ENCODE measurements at regions not wholly inside any gene's neighbourhood (a gene's known extent, or its start where the extent isn't known, plus 50 kb on each side); places are given as distances from the start of the nearest gene placed in this dataset.

- 32 to 48% (median 40%) methylated on average over 3 of the region's 3 CpGs for WGBS, 5 donors
- Histone ChIP-seq H3K27me3 (no peaks in the 10 kb centered on the region), H3K9me3 (no peaks in the 10 kb centered on the region), H3K4me1 (no peaks in the 10 kb centered on the region), H3K4me3 (no peak overlapping the region), H3K27ac (no peak overlapping the region), H3K36me3 (no peaks in the 10 kb centered on the region)
- no peak for DNase-seq
- no peak for TF ChIP-seq POLR2AphosphoS5 (IDR thresholded peaks at IDR 0.05)
- no peak for TF ChIP-seq POLR2A (IDR thresholded peaks at IDR 0.05)
- TF ChIP-seq CTCF (IDR thresholded peaks at IDR 0.05), result no peak
- TF ChIP-seq EP300 (IDR thresholded peaks at IDR 0.05), result no peak
- intact Hi-C loops (cut with DNase I; ENCODE audit: low total_unique reads), result no loop called here
Observed at GRCh38 chr4:115660465-115660864, 547.0 kb upstream of the NDST4 start.

GRCh38 chr4:115657991-115658650 lies 544.7 kb upstream of the NDST4 start:
- no peak for TF ChIP-seq POLR2A (IDR thresholded peaks at IDR 0.05)
- no peak for TF ChIP-seq POLR2AphosphoS5 (IDR thresholded peaks at IDR 0.05)
- no peak for TF ChIP-seq EP300 (IDR thresholded peaks at IDR 0.05)
- no peak for TF ChIP-seq CTCF (IDR thresholded peaks at IDR 0.05)
- Histone ChIP-seq H3K4me3 (no peak overlapping the region), H3K27me3 (no peaks in the 10 kb centered on the region), H3K27ac (no peak overlapping the region), H3K36me3 (no peaks in the 10 kb centered on the region), H3K9me3 (no peaks in the 10 kb centered on the region), H3K4me1 (no peaks in the 10 kb centered on the region)
- intact Hi-C loops (cut with DNase I; ENCODE audit: low total_unique reads), result no loop called here
- WGBS, 5 donors, result 68 to 73% (median 71%) methylated on average over 4 of the region's 4 CpGs
- no peak for DNase-seq

- H3K27ac ChIP-seq, result no peak overlapping the region
- H3K27me3 ChIP-seq, result no peaks in the 10 kb centered on the region
- H3K4me3 ChIP-seq, result no peak overlapping the region
- intact Hi-C loops (cut with DNase I; ENCODE audit: low total_unique reads), result no loop called here
- no peak for DNase-seq
- TF ChIP-seq EP300 (IDR thresholded peaks at IDR 0.05) (no peak), CTCF (IDR thresholded peaks at IDR 0.05) (no peak), POLR2A (IDR thresholded peaks at IDR 0.05) (no peak), POLR2AphosphoS5 (IDR thresholded peaks at IDR 0.05) (no peak)
- H3K9me3 ChIP-seq, result no peaks in the 10 kb centered on the region
- no peaks in the 10 kb centered on the region for H3K36me3 ChIP-seq
- WGBS, 5 donors, result 17 to 39% (median 28%) methylated on average over 1 of the region's 1 CpG
- no peaks in the 10 kb centered on the region for H3K4me1 ChIP-seq
Observed at GRCh38 chr4:115655626-115656025, 542.2 kb upstream of the NDST4 start.

- no peak for DNase-seq
- Histone ChIP-seq H3K27ac (no peak overlapping the region), H3K36me3 (no peaks in the 10 kb centered on the region), H3K4me1 (no peaks in the 10 kb centered on the region), H3K27me3 (no peaks in the 10 kb centered on the region), H3K4me3 (no peak overlapping the region), H3K9me3 (no peaks in the 10 kb centered on the region)
- no peak for TF ChIP-seq POLR2A (IDR thresholded peaks at IDR 0.05)
- no peak for TF ChIP-seq POLR2AphosphoS5 (IDR thresholded peaks at IDR 0.05)
- TF ChIP-seq EP300 (IDR thresholded peaks at IDR 0.05), result no peak
- no peak for TF ChIP-seq CTCF (IDR thresholded peaks at IDR 0.05)
- intact Hi-C loops (cut with DNase I; ENCODE audit: low total_unique reads), result no loop called here
- WGBS, 5 donors, result 76 to 90% (median 88%) methylated on average over 1 of the region's 1 CpG
Observed at GRCh38 chr4:115648786-115649185, 535.4 kb upstream of the NDST4 start.
